ENCODE measurements at regions not wholly inside any gene's neighbourhood (a gene's known extent, or its start where the extent isn't known, plus 50 kb on each side); places are given as distances from the start of the nearest gene placed in this dataset.

DNA sequence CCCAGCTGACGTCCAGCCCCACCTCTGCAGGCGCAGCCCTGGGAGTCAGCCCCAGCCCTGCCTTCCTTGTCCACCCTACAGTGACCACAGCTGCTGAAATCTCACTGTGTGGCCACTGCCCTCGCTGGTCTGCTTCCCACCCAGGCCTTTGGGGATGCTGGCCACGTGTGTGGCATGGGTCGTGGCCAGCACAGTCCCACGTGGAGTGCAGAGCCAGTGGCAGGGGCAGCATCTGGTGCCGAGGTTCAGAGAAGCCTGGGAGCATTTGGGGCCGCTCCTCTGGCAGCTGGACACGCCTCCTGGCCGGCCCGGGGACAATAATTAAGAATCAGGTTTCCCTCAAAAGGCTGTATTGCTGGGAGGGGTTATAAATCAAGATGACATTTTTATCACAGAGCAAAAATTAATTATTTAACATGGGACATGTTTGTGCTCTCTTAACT lies 92.1 kb downstream of the HMX1 start:
- TF ChIP-seq, protein P1, sequence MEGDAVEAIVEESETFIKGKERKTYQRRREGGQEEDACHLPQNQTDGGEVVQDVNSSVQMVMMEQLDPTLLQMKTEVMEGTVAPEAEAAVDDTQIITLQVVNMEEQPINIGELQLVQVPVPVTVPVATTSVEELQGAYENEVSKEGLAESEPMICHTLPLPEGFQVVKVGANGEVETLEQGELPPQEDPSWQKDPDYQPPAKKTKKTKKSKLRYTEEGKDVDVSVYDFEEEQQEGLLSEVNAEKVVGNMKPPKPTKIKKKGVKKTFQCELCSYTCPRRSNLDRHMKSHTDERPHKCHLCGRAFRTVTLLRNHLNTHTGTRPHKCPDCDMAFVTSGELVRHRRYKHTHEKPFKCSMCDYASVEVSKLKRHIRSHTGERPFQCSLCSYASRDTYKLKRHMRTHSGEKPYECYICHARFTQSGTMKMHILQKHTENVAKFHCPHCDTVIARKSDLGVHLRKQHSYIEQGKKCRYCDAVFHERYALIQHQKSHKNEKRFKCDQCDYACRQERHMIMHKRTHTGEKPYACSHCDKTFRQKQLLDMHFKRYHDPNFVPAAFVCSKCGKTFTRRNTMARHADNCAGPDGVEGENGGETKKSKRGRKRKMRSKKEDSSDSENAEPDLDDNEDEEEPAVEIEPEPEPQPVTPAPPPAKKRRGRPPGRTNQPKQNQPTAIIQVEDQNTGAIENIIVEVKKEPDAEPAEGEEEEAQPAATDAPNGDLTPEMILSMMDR (conservative IDR thresholded peaks at IDR 0.05; ENCODE audit: low read depth, low read length) = no peak
- no peak for TF ChIP-seq EZH2 (IDR thresholded peaks at IDR 0.05; ENCODE audit: borderline replicate concordance, low read depth, low read length, poor library complexity, severe bottlenecking)

Measured in A673 (cell line).